Brain microvascular endothelial cell (primary cell): ENCODE measurements at regions not wholly inside any gene's neighbourhood (a gene's known extent, or its start where the extent isn't known, plus 50 kb on each side); places are given as distances from the start of the nearest gene placed in this dataset.

Experiments used
- DNase-seq: peaks from one replicate; pipeline ENCODE4 v3.0.0-alpha.2; 2020
- H3K27ac ChIP-seq: fragments of 250-450 bp; sonication (Bioruptor Pico); 2 replicates; pipeline ENCODE4 v1.5.1; 2020; ENCODE audit warnings: mild to moderate bottlenecking, moderate library complexity
- H3K27me3 ChIP-seq: fragments of 250-450 bp; sonication (Bioruptor Pico); replicated peaks from 2 replicates; pipeline ENCODE4 v1.5.1; 2020; ENCODE audit warnings: mild to moderate bottlenecking
- H3K36me3 ChIP-seq: fragments of 250-450 bp; sonication (Bioruptor Pico); replicated peaks from 2 replicates; pipeline ENCODE4 v1.5.1; 2020; ENCODE audit warnings: mild to moderate bottlenecking
- H3K4me3 ChIP-seq: 2 replicates; pipeline ENCODE4 v1.5.1; 2011; ENCODE audit warnings: low read depth, mild to moderate bottlenecking, control low read depth, low read length, moderate library complexity
- in situ Hi-C: cut with HindIII; loops from 2 replicates; pipeline ENCODE4 v1.10.0; 2017; ENCODE audit warnings: low sequenced_read_pairs, low pct_ligation_motif_present
- TF ChIP-seq, protein P1 (sequence below): IDR thresholded peaks from 2 replicates; pipeline ENCODE4 v1.5.1; 2011; ENCODE audit warnings: low read depth, mild to moderate bottlenecking, moderate library complexity, low read length, control low read depth, inconsistent platforms; ENCODE audit errors: missing control alignments

DNA sequence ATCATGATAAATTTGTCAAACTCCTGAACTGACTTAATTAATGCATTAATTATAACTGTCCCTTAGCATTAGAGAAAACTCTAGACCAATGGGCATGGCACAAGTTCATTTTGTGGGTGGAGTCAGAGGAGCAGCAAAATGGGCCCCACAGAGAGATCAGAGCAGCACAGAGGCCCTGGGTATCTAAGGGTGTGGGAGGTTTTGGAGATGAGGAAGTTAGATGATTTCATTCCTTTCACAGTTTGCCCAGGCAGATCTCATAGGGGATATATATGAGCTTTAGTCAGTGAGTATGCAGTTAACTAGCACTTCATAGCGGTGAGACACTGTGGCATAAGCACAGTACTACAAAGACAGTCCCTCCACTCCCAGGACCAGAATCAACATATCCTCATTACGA, 117.3 kb downstream of the MAB21L3 start:
- DNase-seq: no peak
- Histone ChIP-seq H3K27ac (no peak overlapping the region), H3K36me3 (no peaks in the 10 kb centered on the region), H3K27me3 (no peaks in the 10 kb centered on the region), H3K4me3 (no peak overlapping the region)
- TF ChIP-seq, protein P1, sequence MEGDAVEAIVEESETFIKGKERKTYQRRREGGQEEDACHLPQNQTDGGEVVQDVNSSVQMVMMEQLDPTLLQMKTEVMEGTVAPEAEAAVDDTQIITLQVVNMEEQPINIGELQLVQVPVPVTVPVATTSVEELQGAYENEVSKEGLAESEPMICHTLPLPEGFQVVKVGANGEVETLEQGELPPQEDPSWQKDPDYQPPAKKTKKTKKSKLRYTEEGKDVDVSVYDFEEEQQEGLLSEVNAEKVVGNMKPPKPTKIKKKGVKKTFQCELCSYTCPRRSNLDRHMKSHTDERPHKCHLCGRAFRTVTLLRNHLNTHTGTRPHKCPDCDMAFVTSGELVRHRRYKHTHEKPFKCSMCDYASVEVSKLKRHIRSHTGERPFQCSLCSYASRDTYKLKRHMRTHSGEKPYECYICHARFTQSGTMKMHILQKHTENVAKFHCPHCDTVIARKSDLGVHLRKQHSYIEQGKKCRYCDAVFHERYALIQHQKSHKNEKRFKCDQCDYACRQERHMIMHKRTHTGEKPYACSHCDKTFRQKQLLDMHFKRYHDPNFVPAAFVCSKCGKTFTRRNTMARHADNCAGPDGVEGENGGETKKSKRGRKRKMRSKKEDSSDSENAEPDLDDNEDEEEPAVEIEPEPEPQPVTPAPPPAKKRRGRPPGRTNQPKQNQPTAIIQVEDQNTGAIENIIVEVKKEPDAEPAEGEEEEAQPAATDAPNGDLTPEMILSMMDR: no peak
- in situ Hi-C loops: no loop called here

DNA sequence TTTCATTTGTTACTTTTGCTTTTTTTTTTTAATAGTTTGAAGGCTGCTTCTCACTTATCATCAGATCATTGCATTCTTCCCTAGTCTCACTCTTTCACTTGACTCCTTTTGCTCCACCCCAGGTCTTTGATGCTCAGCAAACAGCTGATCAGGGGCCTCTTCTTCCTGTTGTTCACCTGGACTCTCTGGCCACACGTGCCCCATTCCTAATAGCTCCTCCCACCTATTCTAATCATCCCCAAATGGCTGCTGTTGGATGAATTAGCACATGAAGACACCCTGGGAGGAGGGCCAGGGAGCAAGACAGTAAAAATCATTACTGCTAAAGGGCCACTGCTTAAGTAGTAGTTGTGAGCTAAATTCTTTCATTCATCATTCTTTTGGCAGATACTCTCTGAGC, 119.5 kb downstream of the MAB21L3 start:
- no peak overlapping the region for H3K27ac ChIP-seq
- in situ Hi-C loops: no loop called here
- DNase-seq: no peak
- no peaks in the 10 kb centered on the region for H3K36me3 ChIP-seq
- H3K4me3 ChIP-seq: no peak overlapping the region
- TF ChIP-seq, protein P1: no peak
- H3K27me3 ChIP-seq: no peaks in the 10 kb centered on the region

DNA sequence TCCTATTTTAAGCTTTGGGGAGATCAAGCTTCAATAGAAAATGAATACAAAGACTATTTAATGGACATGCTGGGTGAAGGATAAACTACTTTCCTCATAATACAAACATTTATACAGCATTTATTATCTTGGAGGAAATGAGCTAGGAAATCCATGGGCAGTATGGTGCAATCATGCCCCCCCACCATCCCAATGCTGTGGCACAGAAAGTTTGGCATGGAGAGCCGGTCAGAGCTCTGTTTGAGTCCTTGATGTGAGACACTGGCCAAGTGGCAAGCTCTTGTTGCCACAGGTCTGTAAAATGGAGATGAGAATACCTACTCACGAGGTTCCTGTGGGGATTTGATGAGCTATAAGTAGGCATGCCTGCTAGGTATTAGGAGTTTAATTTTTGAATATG, 120.6 kb downstream of the MAB21L3 start:
- Histone ChIP-seq H3K27me3 (no peaks in the 10 kb centered on the region), H3K4me3 (no peak overlapping the region), H3K36me3 (no peaks in the 10 kb centered on the region), H3K27ac (no peak overlapping the region)
- TF ChIP-seq, protein P1: no peak
- DNase-seq: no peak
- in situ Hi-C loops: no loop called here

DNA sequence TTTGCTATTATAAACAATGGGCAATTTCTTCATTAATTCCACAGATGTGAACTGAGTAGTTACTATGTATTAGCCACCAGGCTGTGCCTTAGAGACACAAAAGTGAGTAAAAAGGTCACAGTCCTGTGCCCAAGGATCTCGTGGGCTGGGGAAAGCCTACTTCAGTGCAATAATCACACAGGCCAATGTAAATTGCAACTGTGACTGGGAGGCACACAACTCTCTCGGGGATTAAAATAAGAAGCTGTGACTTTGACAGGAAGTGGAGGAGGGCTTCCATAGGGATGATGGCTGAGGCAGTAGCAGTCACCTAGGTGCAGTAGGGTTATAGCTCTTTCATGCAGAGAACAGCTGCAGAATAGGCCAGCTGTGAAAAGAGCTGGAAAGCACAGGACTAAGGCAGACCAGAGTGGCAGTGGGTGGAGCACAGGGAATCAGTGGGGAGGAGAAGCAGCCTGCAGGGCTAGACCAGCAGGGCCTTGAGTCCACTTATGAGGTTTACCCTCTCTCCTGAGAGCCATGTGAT, 121.9 kb downstream of the MAB21L3 start:
- Histone ChIP-seq H3K27ac (no peak overlapping the region), H3K27me3 (no peaks in the 10 kb centered on the region), H3K36me3 (no peaks in the 10 kb centered on the region), H3K4me3 (no peak overlapping the region)
- TF ChIP-seq, protein P1: no peak
- in situ Hi-C loops: no loop called here
- no peak for DNase-seq

DNA sequence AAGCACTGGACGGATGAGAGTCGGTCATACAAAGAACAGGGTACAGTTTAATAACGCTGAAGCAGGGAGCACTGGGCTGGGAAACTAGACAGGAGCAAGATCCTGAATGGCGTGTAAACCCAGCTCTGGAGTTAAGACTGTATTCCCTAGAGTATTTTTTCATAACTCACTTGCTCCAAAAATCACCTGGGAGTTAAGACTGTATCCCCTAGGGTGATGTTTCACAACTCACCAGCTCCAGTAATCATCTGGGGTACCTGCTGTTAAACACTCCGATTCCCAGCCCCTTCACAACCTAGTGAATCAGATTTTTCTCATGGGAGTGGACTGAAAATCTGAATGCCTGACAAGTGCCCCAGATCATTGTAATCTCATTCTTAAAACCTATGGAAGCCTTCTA, 123.2 kb downstream of the MAB21L3 start:
- H3K27ac ChIP-seq: no peak overlapping the region
- TF ChIP-seq, protein P1: no peak
- in situ Hi-C loops: no loop called here
- H3K4me3 ChIP-seq: no peak overlapping the region
- no peak for DNase-seq
- no peaks in the 10 kb centered on the region for H3K27me3 ChIP-seq
- no peaks in the 10 kb centered on the region for H3K36me3 ChIP-seq

DNA sequence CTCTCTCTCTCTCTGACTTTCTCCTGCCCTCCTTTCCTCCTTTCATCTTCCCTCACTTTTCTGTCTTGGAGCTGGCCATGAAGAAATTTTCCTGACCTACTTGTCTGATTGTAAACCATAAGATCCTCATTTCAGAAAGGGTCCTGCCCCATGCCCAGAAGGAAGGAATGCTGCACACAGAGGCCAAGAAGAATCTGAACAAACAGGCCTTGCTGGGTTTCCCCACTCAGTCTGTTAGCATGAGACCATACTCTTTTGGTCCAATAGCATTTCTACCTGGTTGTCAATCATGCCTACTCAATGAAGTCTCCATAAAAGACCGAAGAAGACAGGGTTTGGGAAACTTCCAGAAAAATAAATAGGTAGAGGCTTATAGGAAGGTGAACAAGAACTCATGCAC, 128.7 kb downstream of the MAB21L3 start:
- H3K36me3 ChIP-seq: no peaks in the 10 kb centered on the region
- no peak overlapping the region for H3K27ac ChIP-seq
- TF ChIP-seq, protein P1: no peak
- DNase-seq: no peak
- H3K27me3 ChIP-seq: no peaks in the 10 kb centered on the region
- in situ Hi-C loops: no loop called here
- no peak overlapping the region for H3K4me3 ChIP-seq
